ENCODE measurements at regions not wholly inside any gene's neighbourhood (a gene's known extent, or its start where the extent isn't known, plus 50 kb on each side); places are given as distances from the start of the nearest gene placed in this dataset.

DNA sequence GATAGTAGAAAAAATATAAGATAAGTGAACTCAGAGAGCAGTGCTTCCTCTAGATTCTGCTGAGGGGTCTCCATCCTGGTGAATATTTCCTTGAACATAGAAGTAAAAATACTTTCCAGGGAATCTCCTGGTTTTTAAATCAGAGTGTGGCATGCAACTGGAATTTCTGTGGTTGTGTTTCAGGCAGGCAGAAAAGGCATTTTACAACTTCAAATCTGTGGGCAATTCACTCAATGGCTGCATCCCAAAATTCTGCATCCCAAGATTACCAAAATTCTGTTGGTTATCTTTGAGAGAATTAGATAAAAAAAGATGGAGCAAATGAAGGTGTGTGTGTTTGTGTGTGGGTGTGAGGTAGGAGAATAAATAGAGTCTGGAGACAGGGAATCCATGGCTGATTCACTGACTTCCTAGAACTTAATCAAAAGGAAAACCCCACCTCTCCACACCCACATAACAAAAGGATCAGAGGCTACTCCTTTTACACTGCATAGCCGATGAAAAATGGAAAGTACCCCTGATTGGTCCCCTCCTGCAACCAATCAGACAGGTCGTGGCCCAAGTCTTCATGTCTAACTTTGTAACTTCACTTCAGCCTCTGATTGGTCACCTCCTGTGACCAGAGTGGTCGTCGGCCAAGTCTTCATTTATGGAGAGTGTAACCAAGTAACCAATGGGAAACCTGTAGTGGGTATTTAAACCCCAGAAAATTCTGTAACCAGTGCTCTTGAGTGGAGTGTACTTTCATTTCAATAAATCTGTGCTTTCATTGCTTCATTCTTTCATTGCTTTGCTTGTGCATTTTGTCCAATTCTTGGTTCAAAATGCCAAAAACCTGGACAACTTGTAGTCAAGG lies 112.8 kb downstream of the DLEU7 start:
- intact Hi-C loops (cut with DNase I; ENCODE audit: low total_unique reads): no loop called here
- no peak for DNase-seq (ENCODE audit: low spot score in 2 of 2)
- 90 to 96% methylated on average over 4 of the region's 4 CpGs for WGBS, 2 donors
- TF ChIP-seq, protein P1, sequence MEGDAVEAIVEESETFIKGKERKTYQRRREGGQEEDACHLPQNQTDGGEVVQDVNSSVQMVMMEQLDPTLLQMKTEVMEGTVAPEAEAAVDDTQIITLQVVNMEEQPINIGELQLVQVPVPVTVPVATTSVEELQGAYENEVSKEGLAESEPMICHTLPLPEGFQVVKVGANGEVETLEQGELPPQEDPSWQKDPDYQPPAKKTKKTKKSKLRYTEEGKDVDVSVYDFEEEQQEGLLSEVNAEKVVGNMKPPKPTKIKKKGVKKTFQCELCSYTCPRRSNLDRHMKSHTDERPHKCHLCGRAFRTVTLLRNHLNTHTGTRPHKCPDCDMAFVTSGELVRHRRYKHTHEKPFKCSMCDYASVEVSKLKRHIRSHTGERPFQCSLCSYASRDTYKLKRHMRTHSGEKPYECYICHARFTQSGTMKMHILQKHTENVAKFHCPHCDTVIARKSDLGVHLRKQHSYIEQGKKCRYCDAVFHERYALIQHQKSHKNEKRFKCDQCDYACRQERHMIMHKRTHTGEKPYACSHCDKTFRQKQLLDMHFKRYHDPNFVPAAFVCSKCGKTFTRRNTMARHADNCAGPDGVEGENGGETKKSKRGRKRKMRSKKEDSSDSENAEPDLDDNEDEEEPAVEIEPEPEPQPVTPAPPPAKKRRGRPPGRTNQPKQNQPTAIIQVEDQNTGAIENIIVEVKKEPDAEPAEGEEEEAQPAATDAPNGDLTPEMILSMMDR (IDR thresholded peaks at IDR 0.05): no peak
- H3K4me3 ChIP-seq (ENCODE audit: low read depth, poor library complexity, severe bottlenecking): no peak overlapping the region

DNA sequence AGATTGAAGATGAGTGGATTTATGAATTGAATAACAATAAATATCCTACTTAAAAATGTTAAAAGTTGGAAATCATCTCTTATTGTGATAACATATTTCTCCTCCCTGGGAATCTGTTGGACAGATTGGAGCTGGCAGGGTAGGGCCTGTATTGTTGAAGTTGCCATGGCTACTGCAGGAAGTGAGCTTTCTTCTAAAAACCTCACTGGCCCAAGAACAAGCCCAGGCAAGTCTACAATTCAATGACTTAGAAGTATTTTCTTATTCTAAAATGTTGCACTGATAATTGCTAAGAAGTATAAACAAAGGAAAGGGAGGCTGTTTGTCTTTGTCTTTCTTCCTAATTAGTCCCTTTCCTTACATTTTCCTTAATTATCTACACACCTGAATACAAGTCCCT lies 112.1 kb downstream of the DLEU7 start:
- H3K4me3 ChIP-seq (ENCODE audit: low read depth, poor library complexity, severe bottlenecking): no peak overlapping the region
- no peak for DNase-seq (ENCODE audit: low spot score in 2 of 2)
- TF ChIP-seq POLR2A (IDR thresholded peaks at IDR 0.05): no peak
- TF ChIP-seq, protein P1 (IDR thresholded peaks at IDR 0.05): no peak
- intact Hi-C loops (cut with DNase I; ENCODE audit: low total_unique reads): no loop called here

DNA sequence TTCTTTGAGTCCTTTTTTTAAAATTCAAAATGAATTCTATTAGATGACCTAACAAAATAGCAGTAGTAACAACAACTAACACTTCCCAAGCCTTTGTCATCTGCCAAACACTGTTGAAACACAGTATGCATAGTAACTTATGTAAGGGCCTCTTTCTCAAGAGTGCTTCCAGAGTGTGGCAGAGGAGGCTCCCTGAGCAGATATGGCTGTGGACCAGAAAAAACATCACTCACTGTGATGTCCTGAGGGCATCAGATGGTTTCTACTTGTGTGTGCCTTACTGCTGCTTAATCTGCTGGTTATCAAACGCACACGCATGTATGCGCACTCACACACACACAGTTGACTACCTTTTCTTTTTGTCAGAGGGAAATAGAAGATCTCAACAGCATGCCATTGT lies 110.8 kb downstream of the DLEU7 start:
- no peak for TF ChIP-seq POLR2A (IDR thresholded peaks at IDR 0.05)
- TF ChIP-seq, protein P1 (IDR thresholded peaks at IDR 0.05): no peak
- no peak overlapping the region for H3K4me3 ChIP-seq (ENCODE audit: low read depth, poor library complexity, severe bottlenecking)
- intact Hi-C loops (cut with DNase I; ENCODE audit: low total_unique reads): no loop called here
- DNase-seq (ENCODE audit: low spot score in 2 of 2): no peak
- WGBS, 2 donors: 52 to 57% methylated on average over 3 of the region's 3 CpGs

DNA sequence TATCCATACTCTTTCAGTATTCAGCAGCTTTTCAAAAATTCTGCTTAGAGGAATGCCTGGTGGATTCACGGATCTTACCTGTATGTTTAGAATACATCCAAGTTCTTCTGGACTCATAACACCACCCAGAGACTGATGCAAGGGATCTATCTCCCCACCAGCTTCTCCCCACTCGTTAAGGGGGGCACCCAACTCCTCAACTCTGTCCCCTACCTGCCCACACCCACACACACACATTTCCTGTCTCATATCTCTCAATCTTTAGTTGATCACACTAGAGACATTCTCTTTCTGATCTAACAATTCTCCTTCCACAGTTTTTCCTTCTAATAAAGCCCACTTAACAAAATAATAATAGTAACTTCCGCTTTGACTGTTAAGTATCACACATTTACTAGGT lies 110.1 kb downstream of the DLEU7 start:
- WGBS, 2 donors: 90 to 94% methylated on average over 3 of the region's 3 CpGs
- H3K4me3 ChIP-seq (ENCODE audit: low read depth, poor library complexity, severe bottlenecking): no peak overlapping the region
- intact Hi-C loops (cut with DNase I; ENCODE audit: low total_unique reads): no loop called here
- no peak for DNase-seq (ENCODE audit: low spot score in 2 of 2)
- TF ChIP-seq POLR2A (IDR thresholded peaks at IDR 0.05): no peak
- TF ChIP-seq, protein P1 (IDR thresholded peaks at IDR 0.05): no peak

DNA sequence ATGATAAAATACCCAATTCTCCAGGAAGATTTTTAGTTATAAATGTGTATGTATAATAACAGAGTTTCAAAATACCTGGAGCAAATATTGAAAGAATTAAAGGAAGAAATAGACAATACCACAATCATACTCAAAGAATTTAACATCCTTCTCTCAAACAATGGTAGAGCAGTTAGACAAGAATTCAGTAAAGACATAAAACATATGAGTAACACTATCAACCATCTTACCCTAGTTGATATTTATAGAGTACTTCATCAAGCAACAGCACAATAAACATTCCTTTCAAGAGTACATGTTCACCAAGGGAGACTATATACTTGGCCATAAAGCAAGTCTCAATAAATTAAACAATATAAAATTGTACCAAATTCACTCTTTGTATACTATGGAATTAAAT lies 108.4 kb downstream of the DLEU7 start:
- no peak overlapping the region for H3K4me3 ChIP-seq (ENCODE audit: low read depth, poor library complexity, severe bottlenecking)
- no peak for DNase-seq (ENCODE audit: low spot score in 2 of 2)
- no peak for TF ChIP-seq POLR2A (IDR thresholded peaks at IDR 0.05)
- TF ChIP-seq, protein P1 (IDR thresholded peaks at IDR 0.05): no peak
- intact Hi-C loops (cut with DNase I; ENCODE audit: low total_unique reads): no loop called here

All from lower leg skin (tissue), 4 donors.